Activated CD4-positive, alpha-beta T cell treated with anti-CD3 and anti-CD28 coated beads for 24 hours (primary cell): ENCODE measurements at regions not wholly inside any gene's neighbourhood (a gene's known extent, or its start where the extent isn't known, plus 50 kb on each side); places are given as distances from the start of the nearest gene placed in this dataset.
"Not testable (repeated sequence)": the region's sequence is repeated elsewhere in the genome, so short reads cannot be mapped to it uniquely, and the experiment has no call there.

Source experiments
- DNase-seq, 2 donors: peaks; one replicate each; pipeline ENCODE4 v3.0.0-alpha.2; 2020; ENCODE audit warnings: low read depth in 2 of 2

- DNase-seq: no peak
These were observed 383.8 kb upstream of the SORCS1 start for GRCh38 chr10:107548301-107548700.

DNA sequence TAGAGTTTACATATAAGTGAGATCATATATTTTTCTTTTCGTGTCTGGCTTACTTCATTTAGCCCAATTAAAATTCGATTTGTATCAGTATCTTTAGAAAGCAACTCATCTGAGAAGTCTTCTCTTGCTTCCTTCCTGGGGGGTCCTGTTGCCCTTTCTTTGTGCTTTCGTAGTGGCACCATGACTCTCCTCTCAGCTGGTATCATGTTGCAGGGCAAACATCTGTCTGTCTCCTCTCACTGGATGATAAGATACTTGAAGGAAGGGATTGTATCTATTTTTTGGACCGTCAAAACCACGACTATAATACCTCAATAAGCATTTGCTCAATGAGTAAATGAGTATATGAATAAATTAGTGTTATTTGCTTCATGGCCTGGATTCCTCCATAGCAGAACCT, 382.5 kb upstream of the SORCS1 start:
- no peak for DNase-seq

DNA sequence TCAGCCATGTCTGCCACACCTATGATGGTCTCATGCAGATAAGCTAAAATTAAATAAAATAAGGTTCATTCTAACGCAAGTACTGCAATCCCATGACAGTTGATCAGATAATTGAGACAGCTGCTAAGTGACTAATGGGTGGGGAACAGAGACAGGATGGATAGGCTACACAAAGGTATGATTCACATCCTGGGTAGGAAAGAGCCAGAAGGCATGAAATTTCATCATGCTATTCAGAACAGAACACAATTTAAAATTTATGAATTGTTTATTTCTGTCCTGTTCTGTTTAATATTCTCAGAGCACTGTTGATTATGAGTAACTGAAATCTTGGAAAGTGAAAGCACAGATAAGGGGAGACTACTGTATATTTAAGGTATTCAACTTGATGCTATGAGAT, 381.8 kb upstream of the SORCS1 start:
- DNase-seq: no peak

DNA sequence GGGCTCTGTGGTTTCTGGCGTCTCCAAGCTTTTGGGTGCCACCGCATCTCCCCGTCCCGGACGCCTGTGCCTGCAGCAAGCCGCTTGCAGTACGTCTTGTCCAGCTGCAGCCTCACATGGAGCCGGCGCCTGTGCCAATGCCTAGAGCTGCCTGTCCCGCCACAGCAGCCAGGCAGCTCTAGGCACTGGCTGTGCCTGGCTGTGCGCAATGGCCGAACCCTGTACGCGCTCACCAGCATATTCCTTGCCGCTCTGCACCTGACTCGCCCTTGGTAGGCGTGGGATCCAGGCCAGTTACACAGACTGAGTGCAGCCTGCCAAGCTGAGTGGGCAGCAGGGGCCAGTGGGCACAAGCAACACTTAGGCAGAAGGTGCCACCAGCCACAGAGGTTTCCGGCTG, 381.2 kb upstream of the SORCS1 start:
- DNase-seq: no peak

DNA sequence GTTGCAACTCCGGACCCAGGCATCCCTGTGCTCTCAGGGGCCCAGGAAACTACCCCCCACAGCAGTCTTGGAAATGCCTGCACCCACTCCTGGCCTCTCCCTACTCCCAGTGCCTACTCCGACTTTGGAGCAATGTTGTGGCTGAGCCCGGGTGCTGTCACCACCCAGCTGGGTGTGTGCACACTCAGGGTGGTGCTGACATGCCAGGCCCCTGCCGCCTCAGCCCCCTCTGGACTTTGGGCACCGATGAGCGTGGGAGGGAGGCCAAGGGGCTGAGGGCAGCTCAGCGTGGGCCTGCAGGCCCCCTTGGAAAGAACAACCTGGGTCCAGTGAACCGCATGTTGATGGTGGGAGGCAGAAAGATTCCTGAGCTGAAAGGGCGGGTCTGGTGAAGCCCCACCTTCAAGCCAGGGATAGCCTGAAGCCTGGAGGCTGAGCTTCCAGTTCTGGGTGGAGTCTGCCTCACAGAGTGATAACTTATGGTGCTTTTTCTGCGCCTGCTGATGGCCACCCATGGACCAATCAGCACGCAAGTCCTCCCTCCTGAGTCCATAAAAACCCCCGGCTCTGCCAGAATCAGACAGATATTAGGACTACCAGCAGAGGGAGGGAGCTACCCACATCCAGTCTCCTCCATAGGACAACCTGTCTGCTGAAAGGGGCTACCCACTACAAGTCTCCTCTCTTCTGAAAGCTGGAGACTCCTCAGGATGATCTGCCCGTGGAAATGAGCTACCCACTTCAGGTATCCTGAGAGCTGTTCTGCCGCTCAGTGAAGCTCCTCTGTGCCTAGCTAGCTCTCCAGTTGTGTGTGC, 380.4 kb upstream of the SORCS1 start:
- DNase-seq: no peak

GRCh38 chr10:107542607-107543006, 378.1 kb upstream of the SORCS1 start:
- DNase-seq: no peak

DNA sequence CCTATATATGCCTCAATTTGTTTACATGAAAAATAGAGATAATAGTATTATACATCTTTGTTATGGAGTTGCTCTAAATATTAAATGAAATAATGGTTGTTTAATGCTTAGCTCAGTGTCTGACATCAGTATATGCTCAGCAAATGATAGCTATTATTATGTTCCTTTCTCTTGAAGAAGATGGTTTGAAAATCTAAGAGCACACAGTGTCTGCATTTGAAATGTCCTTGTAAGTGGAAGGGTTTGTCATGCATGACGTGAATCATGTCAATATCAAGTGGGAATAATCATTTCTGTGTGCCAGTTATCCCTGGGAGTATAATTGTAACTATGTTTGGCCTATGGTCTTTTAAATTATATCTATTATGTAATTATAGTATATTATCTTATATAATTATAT, 377.5 kb upstream of the SORCS1 start:
- no peak for DNase-seq

DNA sequence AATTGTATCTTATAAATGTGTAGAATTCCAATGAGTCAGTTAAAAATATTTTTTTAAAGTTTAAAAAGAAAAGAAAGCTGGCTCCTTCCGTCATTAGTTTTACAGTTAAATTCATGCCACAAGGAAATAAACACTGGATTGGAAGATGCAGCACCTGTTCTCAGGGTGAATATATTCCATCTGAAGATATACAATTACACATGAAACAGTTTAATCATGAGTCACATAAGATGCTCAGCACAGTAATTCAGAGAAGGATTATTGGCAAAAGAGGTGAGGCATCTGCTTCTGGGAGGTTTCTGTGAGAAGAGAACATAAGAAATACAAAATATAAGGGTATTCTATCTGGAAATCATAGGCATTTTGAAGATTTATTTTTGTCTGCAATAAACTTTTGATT, 376.5 kb upstream of the SORCS1 start:
- DNase-seq: no peak

DNA sequence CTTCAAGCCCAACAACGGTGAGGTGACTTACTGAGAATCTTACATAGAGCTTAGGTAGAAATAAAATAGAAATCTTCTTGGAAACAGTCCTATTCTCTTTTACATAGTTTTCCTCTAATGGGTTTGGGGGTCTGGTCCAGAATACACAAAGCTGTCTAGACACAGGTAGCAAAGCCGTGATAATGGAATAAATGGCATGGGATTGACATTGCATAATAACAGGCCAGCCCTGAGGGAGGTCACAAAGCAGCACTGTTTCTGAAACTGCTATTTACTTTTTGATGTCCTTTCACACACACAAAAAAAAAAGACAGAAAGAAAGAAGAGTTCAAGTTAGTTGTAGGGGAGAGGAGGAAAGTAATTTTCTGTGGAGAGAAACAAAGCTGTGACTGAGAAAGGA, 364.8 kb upstream of the SORCS1 start:
- no peak for DNase-seq

GRCh38 chr10:107520348-107520747, 355.8 kb upstream of the SORCS1 start:
- no peak for DNase-seq

- DNase-seq: no peak
These were observed 353.3 kb upstream of the SORCS1 start for GRCh38 chr10:107517811-107518210.

- no peak for DNase-seq
These were observed 351.8 kb upstream of the SORCS1 start for GRCh38 chr10:107516349-107516748.

DNA sequence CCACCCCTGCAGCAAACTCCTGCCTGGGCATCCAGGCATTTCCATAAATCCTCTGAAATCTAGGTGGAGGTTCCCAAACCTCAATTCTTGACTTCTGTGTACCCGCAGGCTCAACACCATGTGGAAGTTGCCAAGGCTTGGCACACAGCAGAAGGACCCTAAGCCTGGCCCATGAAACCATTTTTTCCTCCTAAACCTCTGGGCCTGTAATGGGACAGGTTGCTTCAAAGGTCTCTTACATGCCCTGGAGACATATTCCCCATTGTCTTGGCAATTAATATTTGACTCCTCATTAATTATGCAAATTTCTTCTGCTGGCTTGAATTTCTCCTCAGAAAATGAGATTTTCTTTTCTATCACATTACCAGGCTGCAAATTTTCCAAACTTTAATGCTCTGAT, 339.5 kb upstream of the SORCS1 start:
- not testable (repeated sequence) for DNase-seq

- DNase-seq: no peak
These were observed 337.9 kb upstream of the SORCS1 start for GRCh38 chr10:107502229-107502985.

GRCh38 chr10:107498983-107499382, 334.5 kb upstream of the SORCS1 start:
- no peak for DNase-seq

- no peak for DNase-seq
These were observed 332.5 kb upstream of the SORCS1 start for GRCh38 chr10:107497024-107497423.

DNA sequence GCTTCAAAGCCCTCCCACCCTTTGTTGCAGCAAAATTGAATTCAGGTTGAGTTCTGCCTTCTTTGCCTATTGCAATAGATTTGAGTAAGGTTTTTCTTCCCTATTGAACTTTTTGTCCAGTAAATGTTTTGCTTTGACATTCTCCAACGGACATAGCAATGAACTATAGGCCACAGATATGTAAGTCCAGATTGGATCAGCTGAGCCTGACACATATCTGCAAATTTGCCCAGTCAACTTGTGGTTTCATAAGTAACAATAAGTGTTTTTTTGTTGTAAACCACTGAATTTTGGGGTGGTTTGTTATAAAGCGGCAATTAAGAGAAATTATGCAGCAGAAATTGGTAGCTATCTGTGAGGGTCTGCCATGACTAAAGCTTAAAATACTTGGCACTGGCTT, 332.1 kb upstream of the SORCS1 start:
- DNase-seq: no peak

- DNase-seq: no peak
These were observed 327.9 kb upstream of the SORCS1 start for GRCh38 chr10:107492389-107492788.

GRCh38 chr10:107490389-107490788, 325.9 kb upstream of the SORCS1 start:
- no peak for DNase-seq

DNA sequence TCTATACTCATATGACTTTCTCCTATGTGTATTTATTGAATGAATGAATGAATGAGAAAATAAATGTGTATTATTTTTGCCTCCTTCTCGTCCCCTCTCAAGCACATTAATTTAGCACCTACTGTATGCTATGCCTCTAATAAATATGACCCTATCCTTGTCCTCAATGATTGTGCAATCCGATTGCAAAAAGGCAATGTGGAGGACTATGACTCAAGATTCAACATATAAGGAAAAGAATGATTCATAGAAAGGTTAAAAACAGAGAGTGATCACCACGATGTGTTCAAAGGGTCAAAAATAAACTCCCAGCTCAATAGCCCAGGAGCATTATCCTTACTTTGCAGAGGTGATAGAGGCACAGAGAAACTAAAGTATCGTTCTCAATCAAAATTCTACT, 322.8 kb upstream of the SORCS1 start:
- DNase-seq: no peak

GRCh38 chr10:107485019-107485418, 320.5 kb upstream of the SORCS1 start:
- DNase-seq: no peak

- DNase-seq: no peak
These were observed 317.4 kb upstream of the SORCS1 start for GRCh38 chr10:107481881-107482280.

GRCh38 chr10:107481224-107481623, 316.7 kb upstream of the SORCS1 start:
- no peak for DNase-seq
